Breast epithelium (tissue), 3 donors: ENCODE measurements at regions not wholly inside any gene's neighbourhood (a gene's known extent, or its start where the extent isn't known, plus 50 kb on each side); places are given as distances from the start of the nearest gene placed in this dataset.

ENCODE experiments used
- POLR2A ChIP-seq: fragments of 450-650 bp; IDR thresholded peaks from one replicate; pipeline ENCODE4 v1.6.1; 2016; ENCODE audit warnings: antibody characterized with exemption, mild to moderate bottlenecking, moderate library complexity
- TF ChIP-seq, protein P1 (sequence below), 3 donors: fragments of 450-650 bp; IDR thresholded peaks; one replicate each; pipeline ENCODE4 v1.5.1; 2016 to 2017; ENCODE audit warnings: antibody characterized with exemption in 3 of 3, mild to moderate bottlenecking in 3 of 3, moderate library complexity in 3 of 3

DNA sequence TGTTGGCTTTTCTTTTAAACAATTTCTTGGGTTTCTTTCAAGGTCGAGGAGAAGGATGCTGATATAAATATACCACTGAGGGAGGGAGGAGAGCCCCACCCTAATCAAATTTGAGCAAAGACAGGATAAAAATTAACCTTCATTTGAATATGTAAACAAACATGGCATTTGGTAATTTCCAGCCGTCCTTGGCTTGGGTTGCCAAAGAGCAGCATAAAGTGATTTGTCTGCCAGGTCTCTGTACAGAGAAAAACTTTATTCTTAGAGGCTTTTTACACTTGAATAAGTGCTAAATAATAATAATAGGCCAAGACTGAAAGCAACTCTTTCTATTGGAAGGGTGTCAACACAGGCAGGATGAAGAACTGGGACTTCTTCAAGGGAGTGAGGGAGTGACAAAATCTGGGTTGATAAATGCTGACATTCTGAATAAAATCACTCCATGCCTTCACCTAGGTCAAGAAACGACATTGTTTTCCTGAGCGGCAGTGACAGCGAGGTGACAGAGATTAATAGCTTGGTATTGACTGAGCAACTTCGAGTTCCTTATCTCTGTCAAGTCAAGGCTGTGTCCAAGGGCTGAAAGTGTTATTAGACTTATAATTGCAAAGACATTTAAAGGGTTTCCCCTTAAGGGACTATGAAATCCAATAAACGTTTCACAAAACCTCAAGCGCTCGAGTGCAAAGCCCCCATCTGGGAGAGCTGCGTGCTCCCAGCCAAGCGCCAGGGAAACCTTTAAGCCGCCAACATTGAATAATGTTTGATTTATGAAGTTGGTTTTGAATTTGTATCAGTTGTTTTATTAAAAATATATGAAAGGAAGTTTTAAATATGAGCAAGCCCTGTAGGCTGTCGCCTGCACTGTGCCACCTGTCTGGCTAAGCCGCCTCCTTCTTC, 269.5 kb upstream of the N4BP1 start:
- no peak for TF ChIP-seq POLR2A
- TF ChIP-seq, protein P1, sequence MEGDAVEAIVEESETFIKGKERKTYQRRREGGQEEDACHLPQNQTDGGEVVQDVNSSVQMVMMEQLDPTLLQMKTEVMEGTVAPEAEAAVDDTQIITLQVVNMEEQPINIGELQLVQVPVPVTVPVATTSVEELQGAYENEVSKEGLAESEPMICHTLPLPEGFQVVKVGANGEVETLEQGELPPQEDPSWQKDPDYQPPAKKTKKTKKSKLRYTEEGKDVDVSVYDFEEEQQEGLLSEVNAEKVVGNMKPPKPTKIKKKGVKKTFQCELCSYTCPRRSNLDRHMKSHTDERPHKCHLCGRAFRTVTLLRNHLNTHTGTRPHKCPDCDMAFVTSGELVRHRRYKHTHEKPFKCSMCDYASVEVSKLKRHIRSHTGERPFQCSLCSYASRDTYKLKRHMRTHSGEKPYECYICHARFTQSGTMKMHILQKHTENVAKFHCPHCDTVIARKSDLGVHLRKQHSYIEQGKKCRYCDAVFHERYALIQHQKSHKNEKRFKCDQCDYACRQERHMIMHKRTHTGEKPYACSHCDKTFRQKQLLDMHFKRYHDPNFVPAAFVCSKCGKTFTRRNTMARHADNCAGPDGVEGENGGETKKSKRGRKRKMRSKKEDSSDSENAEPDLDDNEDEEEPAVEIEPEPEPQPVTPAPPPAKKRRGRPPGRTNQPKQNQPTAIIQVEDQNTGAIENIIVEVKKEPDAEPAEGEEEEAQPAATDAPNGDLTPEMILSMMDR (IDR thresholded peaks at IDR 0.05) = no peak
